HFFc6 (cell line): ENCODE measurements at regions not wholly inside any gene's neighbourhood (a gene's known extent, or its start where the extent isn't known, plus 50 kb on each side); places are given as distances from the start of the nearest gene placed in this dataset.

Experiments
- DNase-seq: peaks from one replicate; pipeline ENCODE4 v3.0.0-alpha.2; 2018
- H3K27ac Mint-ChIP-seq: 2 replicates; pipeline ENCODE4 v1.8.0; 2020; ENCODE audit warnings: mild to moderate bottlenecking, mixed read lengths
- H3K27me3 Mint-ChIP-seq: 2 replicates; pipeline ENCODE4 v1.8.0; 2021; ENCODE audit warnings: mild to moderate bottlenecking, moderate library complexity, mixed read lengths; ENCODE audit not compliant: insufficient read depth
- H3K36me3 Mint-ChIP-seq: 2 replicates; pipeline ENCODE4 v1.8.0; 2021; ENCODE audit warnings: low read depth, mixed read lengths
- H3K4me1 Mint-ChIP-seq: 2 replicates; pipeline ENCODE4 v1.8.0; 2020; ENCODE audit warnings: low read depth, mixed read lengths
- H3K4me3 Mint-ChIP-seq: 2 replicates; pipeline ENCODE4 v1.8.0; 2020; ENCODE audit warnings: mild to moderate bottlenecking, moderate library complexity, mixed read lengths
- H3K9me3 Mint-ChIP-seq: 2 replicates; pipeline ENCODE4 v1.8.0; 2020; ENCODE audit warnings: mild to moderate bottlenecking, mixed read lengths
- TF ChIP-seq, protein P1 (sequence below): fragments of 200-600 bp; sonication (generic); IDR thresholded peaks from 2 replicates; pipeline ENCODE4 v1.5.0; 2021; ENCODE audit warnings: antibody characterized with exemption, mild to moderate bottlenecking

DNA sequence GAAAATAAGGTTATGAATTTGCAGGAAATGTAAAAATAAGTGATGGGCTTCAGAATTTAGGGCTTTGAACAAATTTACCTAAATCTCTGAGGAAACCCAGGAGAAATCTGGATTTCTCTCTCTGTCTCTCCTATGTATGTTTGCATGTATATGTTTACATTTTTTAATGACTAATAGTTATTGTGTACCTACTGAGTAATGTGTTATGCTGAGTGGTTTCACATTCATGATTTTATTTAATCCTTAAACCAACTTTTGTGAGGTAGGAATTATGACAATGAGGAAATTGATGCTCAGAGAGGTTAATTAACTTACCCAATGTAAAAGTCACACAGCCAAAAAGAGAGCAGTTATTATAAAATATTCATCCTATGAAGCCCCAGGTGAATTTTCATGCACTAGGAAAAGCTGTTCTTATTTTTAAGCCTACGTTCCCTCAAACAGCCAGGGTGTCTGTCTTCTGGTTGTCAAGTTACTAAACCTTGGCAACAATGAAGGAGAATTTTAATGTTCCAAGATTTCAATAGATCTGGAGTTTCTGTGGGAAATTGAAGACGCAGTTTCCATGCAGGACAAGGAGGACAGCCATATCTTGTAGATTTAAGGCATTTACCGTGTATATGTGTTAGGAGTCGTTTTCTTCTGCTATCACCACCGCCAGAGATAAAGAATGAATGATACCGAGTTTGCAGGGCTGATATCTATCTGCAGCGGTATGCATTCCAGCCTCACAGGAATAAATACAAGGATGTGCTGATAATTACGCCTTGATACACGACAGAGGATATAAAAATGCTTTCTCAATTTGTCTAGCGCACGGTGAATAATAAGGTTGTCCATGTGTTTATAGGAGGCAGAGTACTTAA, 484.8 kb downstream of the ZSWIM6 start:
- H3K27ac Mint-ChIP-seq = no peak overlapping the region
- no peaks in the 10 kb centered on the region for H3K36me3 Mint-ChIP-seq
- DNase-seq = no peak
- H3K4me3 Mint-ChIP-seq = no peak overlapping the region
- H3K4me1 Mint-ChIP-seq = no peaks in the 10 kb centered on the region
- TF ChIP-seq, protein P1, sequence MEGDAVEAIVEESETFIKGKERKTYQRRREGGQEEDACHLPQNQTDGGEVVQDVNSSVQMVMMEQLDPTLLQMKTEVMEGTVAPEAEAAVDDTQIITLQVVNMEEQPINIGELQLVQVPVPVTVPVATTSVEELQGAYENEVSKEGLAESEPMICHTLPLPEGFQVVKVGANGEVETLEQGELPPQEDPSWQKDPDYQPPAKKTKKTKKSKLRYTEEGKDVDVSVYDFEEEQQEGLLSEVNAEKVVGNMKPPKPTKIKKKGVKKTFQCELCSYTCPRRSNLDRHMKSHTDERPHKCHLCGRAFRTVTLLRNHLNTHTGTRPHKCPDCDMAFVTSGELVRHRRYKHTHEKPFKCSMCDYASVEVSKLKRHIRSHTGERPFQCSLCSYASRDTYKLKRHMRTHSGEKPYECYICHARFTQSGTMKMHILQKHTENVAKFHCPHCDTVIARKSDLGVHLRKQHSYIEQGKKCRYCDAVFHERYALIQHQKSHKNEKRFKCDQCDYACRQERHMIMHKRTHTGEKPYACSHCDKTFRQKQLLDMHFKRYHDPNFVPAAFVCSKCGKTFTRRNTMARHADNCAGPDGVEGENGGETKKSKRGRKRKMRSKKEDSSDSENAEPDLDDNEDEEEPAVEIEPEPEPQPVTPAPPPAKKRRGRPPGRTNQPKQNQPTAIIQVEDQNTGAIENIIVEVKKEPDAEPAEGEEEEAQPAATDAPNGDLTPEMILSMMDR = no peak
- peaks cover 14% of the 10 kb centered on the region for H3K27me3 Mint-ChIP-seq
- no peaks in the 10 kb centered on the region for H3K9me3 Mint-ChIP-seq

DNA sequence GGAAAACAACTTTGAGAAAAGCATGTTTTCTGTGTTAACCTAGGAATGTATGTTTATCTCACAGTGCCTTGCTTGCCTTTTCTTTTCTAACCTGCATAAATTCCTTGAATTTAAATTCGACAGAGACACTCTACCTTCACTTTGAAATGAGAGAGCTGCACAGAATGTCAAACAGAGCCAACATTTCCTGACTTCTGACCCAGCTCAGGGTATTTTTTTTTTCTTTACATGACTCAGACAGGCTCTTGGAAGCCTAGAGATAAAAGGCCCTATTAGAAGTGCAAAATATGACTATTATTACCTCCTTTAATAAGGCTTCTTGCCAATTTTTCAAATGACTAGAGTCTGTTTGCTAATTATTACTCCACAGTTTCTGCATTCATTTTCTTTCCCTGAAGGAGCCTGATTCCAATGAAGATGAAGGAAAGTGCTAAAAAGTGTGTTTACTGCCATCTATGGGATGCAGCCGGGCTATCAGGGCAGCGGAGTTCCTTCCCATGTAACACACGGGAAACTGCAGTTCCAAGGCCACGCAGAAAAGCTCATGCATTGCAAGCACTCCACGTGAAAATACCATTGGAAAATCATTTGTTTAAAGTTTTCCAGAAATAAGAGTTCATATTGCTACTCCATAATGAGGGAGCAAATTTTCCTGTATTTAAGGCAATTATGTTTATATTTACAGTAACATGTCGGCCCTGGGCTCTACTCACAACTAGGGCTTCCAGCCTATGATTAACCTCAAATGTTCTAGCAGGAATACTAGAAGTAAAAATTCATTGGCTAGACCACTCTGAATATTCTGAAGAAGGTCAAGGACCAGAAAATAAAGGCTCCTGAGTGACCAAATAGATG, 485.6 kb downstream of the ZSWIM6 start:
- no peak overlapping the region for H3K4me3 Mint-ChIP-seq
- H3K27me3 Mint-ChIP-seq = peaks cover 14% of the 10 kb centered on the region
- H3K4me1 Mint-ChIP-seq = no peaks in the 10 kb centered on the region
- H3K27ac Mint-ChIP-seq = no peak overlapping the region
- H3K9me3 Mint-ChIP-seq = no peaks in the 10 kb centered on the region
- no peaks in the 10 kb centered on the region for H3K36me3 Mint-ChIP-seq
- TF ChIP-seq, protein P1 = peak; percentile 72
- DNase-seq = peak; percentile 57

DNA sequence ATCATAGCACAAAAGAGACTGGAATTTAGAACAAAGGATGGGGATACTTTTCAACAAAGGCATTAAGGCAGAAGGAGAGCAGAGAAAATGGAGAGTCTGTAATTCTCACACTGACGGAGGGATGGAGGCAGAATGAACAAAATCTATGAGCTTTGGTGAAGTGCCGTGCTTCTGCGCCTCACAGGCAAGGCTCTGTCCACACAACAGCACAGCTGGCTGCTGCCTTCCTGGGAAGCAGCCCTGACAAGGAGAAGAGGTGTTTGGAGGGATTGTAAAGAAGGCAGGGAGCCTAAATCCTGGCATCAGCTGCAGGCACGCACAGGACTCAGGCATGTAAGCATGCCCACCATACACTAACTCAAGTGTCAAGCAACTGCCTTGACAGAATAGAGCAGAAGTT, 485.2 kb upstream of the KIF2A start:
- TF ChIP-seq, protein P1 = no peak

DNA sequence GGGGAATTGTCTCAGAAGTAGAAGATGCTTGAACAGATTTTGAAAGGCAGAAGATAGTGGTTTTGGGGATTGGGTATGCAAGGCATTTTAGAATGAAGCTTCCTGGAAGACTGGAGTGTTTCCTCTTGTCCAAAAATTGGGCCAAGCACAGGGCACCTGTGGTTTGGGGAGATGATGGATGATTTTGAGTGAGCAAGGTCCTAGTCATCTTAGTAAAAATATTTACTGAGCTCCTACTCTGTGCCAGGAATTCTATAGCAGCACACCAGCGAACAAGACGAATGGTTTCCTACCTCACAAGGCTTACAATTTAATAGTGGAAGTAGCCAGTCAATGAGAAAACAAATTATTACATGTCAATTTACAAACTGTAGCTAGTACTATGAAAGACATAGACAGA, 484.4 kb upstream of the KIF2A start:
- no peak for DNase-seq
- peaks cover 12% of the 10 kb centered on the region for H3K27me3 Mint-ChIP-seq
- H3K27ac Mint-ChIP-seq = no peak overlapping the region
- TF ChIP-seq, protein P1 = no peak
- H3K36me3 Mint-ChIP-seq = no peaks in the 10 kb centered on the region
- H3K4me3 Mint-ChIP-seq = no peak overlapping the region
- H3K9me3 Mint-ChIP-seq = no peaks in the 10 kb centered on the region
- H3K4me1 Mint-ChIP-seq = no peaks in the 10 kb centered on the region

More for the DNA sequence above, 485.2 kb upstream of the KIF2A start:
- Mint-ChIP-seq H3K27me3 (peaks cover 18% of the 10 kb centered on the region), H3K9me3 (no peaks in the 10 kb centered on the region), H3K36me3 (no peaks in the 10 kb centered on the region), H3K4me1 (no peaks in the 10 kb centered on the region), H3K27ac (no peak overlapping the region), H3K4me3 (no peak overlapping the region)
- DNase-seq = no peak

DNA sequence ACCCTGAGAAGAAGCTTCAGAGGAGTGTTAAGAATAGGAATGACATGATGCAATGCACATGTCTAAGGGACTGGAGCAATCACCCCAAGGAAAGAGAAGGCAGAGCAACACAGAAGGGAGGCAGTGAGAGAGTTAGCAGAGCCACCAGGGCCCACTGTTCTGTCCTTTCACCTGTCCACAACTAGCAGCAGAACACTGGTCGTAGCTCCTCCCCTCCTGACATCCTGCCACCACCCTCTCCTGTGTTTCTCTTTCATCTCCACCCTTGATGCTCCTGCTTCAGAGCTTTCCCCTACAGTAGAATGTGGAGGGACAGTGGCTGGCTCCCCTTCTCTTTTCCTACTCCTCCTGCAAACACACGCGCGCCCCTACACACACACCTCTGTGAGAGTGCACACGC, 483.4 kb upstream of the KIF2A start:
- Mint-ChIP-seq H3K9me3 (no peaks in the 10 kb centered on the region), H3K27me3 (peaks cover 18% of the 10 kb centered on the region), H3K4me3 (no peak overlapping the region), H3K4me1 (no peaks in the 10 kb centered on the region), H3K36me3 (no peaks in the 10 kb centered on the region), H3K27ac (no peak overlapping the region)
- no peak for DNase-seq
- TF ChIP-seq, protein P1 = no peak
